Keratinocyte (primary cell): ENCODE measurements at regions not wholly inside any gene's neighbourhood (a gene's known extent, or its start where the extent isn't known, plus 50 kb on each side); places are given as distances from the start of the nearest gene placed in this dataset.

Source experiments
- DNase-seq: peaks from one replicate; pipeline ENCODE4 v3.0.0-alpha.2; 2011; ENCODE audit warnings: low read depth, missing footprints, low spot score
- FAIRE-seq: peaks from 2 replicates; lab custom pipeline; 2011; peaks lifted over from hg19 to GRCh38; lab: Jason Lieb, UNC
- H2AFZ ChIP-seq: 2 replicates; pipeline ENCODE4 v1.6.0; 2012; ENCODE audit warnings: low read length, control low read depth, inconsistent platforms; ENCODE audit not compliant: control insufficient read depth
- H3K27ac ChIP-seq: 2 replicates; pipeline ENCODE4 v1.5.1; 2011; ENCODE audit warnings: low read length; ENCODE audit not compliant: control insufficient read depth, insufficient read depth
- H3K27me3 ChIP-seq: 3 replicates; pipeline ENCODE4 v1.6.0; 2011; ENCODE audit warnings: low read length; ENCODE audit not compliant: control insufficient read depth, insufficient read depth; ENCODE audit errors: extremely low read depth
- H3K36me3 ChIP-seq, 2 experiments: 2 replicates in 1 of 2; 3 replicates in 1 of 2; pipeline ENCODE4 v1.5.1; 2011; ENCODE audit warnings: low read length in 2 of 2, mild to moderate bottlenecking in 1 of 2; ENCODE audit not compliant: control insufficient read depth in 2 of 2, insufficient read depth in 2 of 2; ENCODE audit errors: extremely low read depth in 1 of 2
- H3K4me1 ChIP-seq: 3 replicates; pipeline ENCODE4 v1.5.1; 2011; ENCODE audit warnings: low read length; ENCODE audit not compliant: control insufficient read depth, insufficient read depth; ENCODE audit errors: extremely low read depth
- H3K4me2 ChIP-seq: 3 replicates; pipeline ENCODE4 v1.6.0; 2011; ENCODE audit warnings: low read depth, low read length; ENCODE audit not compliant: control insufficient read depth, insufficient read depth; ENCODE audit errors: extremely low read depth
- H3K4me3 ChIP-seq, 3 experiments: fragments of 200-600 bp in 1 of 3; sonication (generic) in 1 of 3; 2 replicates in 2 of 3; 3 replicates in 1 of 3; pipeline ENCODE4 v1.5.1; 2011 to 2016; ENCODE audit warnings: low read length in 3 of 3, mild to moderate bottlenecking in 3 of 3, control low read depth in 2 of 3, inconsistent platforms in 1 of 3, low read depth in 1 of 3, mixed read lengths in 1 of 3, mixed run types in 1 of 3, moderate library complexity in 1 of 3; ENCODE audit not compliant: control insufficient read depth in 2 of 3, insufficient read depth in 2 of 3; ENCODE audit errors: extremely low read depth in 1 of 3
- H3K79me2 ChIP-seq: 2 replicates; pipeline ENCODE4 v1.6.0; 2012; ENCODE audit warnings: low read length; ENCODE audit not compliant: control insufficient read depth, insufficient read depth
- H3K9ac ChIP-seq: 3 replicates; pipeline ENCODE4 v1.6.0; 2011; ENCODE audit warnings: low read length; ENCODE audit not compliant: control insufficient read depth, insufficient read depth; ENCODE audit errors: extremely low read depth
- H3K9me1 ChIP-seq: 3 replicates; pipeline ENCODE4 v1.6.0; 2011; ENCODE audit warnings: low read length; ENCODE audit not compliant: control insufficient read depth, insufficient read depth; ENCODE audit errors: extremely low read depth
- H3K9me3 ChIP-seq: 2 replicates; pipeline ENCODE4 v1.5.1; 2012; ENCODE audit warnings: low read depth, low read length; ENCODE audit not compliant: control insufficient read depth
- H4K20me1 ChIP-seq: 3 replicates; pipeline ENCODE4 v1.6.0; 2011; ENCODE audit warnings: low read length; ENCODE audit not compliant: control insufficient read depth, insufficient read depth; ENCODE audit errors: extremely low read depth
- EZH2 ChIP-seq: IDR thresholded peaks from one replicate; pipeline ENCODE4 v1.6.1; 2012; ENCODE audit warnings: inconsistent platforms, mild to moderate bottlenecking, low read length, moderate library complexity
- dilution Hi-C: fragments of 300-500 bp; cut with MboI; formaldehyde crosslinking; loops from one replicate; pipeline ENCODE4 v1.7.0; 2020; ENCODE audit warnings: low sequenced_read_pairs; ENCODE audit not compliant: extremely low pct_ligation_motif_present
- TF ChIP-seq, protein P1 (sequence below), 3 experiments: IDR thresholded peaks in 1 of 3; conservative IDR thresholded peaks in 1 of 3; optimal IDR thresholded peaks in 1 of 3; 2 replicates in 2 of 3; 3 replicates in 1 of 3; pipeline versions ENCODE3 to v1.5.1; 2011; ENCODE audit warnings: low read length in 3 of 3, mild to moderate bottlenecking in 3 of 3, moderate library complexity in 2 of 3, control low read depth in 1 of 3, inconsistent platforms in 1 of 3; ENCODE audit not compliant: insufficient read depth in 2 of 3; ENCODE audit errors: extremely low read depth in 1 of 3

DNA sequence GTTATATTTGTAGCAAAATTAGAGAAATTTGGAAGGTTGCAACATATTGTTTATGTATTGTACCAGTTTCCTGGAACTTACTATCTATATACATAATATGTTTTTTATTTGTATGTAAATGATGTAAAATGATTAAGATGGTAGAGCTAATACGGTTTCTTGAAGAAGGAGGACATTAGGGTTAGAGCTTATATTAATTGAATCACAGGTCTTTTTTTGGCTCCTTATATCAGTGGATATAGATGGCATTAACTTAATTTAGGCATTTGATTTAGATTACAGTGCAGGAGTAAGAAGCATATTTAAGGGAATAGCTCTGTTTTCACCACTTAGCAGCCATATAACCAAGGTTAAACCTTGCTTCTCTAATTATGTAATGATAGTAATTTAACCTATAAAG lies 357.7 kb downstream of the USP25 start:
- DNase-seq (no peak), FAIRE-seq (no peak)
- Histone ChIP-seq H3K27ac (no peak overlapping the region), H3K9me1 (no peaks in the 10 kb centered on the region), H3K36me3 (no peaks in the 10 kb centered on the region), H3K9me3 (no peaks in the 10 kb centered on the region), H2AFZ (no peak overlapping the region), H4K20me1 (no peaks in the 10 kb centered on the region), H3K79me2 (no peaks in the 10 kb centered on the region), H3K27me3 (no peaks in the 10 kb centered on the region), H3K4me1 (no peaks in the 10 kb centered on the region), H3K4me3 (no peak overlapping the region), H3K9ac (no peak overlapping the region), H3K4me2 (no peak overlapping the region)
- TF ChIP-seq, protein P1, sequence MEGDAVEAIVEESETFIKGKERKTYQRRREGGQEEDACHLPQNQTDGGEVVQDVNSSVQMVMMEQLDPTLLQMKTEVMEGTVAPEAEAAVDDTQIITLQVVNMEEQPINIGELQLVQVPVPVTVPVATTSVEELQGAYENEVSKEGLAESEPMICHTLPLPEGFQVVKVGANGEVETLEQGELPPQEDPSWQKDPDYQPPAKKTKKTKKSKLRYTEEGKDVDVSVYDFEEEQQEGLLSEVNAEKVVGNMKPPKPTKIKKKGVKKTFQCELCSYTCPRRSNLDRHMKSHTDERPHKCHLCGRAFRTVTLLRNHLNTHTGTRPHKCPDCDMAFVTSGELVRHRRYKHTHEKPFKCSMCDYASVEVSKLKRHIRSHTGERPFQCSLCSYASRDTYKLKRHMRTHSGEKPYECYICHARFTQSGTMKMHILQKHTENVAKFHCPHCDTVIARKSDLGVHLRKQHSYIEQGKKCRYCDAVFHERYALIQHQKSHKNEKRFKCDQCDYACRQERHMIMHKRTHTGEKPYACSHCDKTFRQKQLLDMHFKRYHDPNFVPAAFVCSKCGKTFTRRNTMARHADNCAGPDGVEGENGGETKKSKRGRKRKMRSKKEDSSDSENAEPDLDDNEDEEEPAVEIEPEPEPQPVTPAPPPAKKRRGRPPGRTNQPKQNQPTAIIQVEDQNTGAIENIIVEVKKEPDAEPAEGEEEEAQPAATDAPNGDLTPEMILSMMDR (optimal IDR thresholded peaks at IDR 0.05 in 1 of 3, IDR thresholded peaks at IDR 0.05 in 1 of 3, conservative IDR thresholded peaks at IDR 0.05 in 1 of 3; ENCODE audit: extremely low read depth in 1 of 3, insufficient read depth in 2 of 3, low read length in 3 of 3) = no peak
- no peak for TF ChIP-seq EZH2
- dilution Hi-C loops = no loop called here

GRCh38 chr21:16088056-16088455 lies 358.3 kb downstream of the USP25 start:
- no peaks in the 10 kb centered on the region for H3K27me3 ChIP-seq
- H2AFZ ChIP-seq = no peak overlapping the region
- H3K4me1 ChIP-seq = no peaks in the 10 kb centered on the region
- dilution Hi-C loops = no loop called here
- TF ChIP-seq EZH2 = no peak
- no peaks in the 10 kb centered on the region for H3K9me1 ChIP-seq
- H3K4me2 ChIP-seq = no peak overlapping the region
- H4K20me1 ChIP-seq = no peaks in the 10 kb centered on the region
- DNase-seq (no peak), FAIRE-seq (no peak)
- no peak overlapping the region for H3K4me3 ChIP-seq
- no peak overlapping the region for H3K27ac ChIP-seq
- H3K36me3 ChIP-seq = no peaks in the 10 kb centered on the region
- no peaks in the 10 kb centered on the region for H3K9me3 ChIP-seq
- no peak overlapping the region for H3K9ac ChIP-seq
- no peaks in the 10 kb centered on the region for H3K79me2 ChIP-seq

DNA sequence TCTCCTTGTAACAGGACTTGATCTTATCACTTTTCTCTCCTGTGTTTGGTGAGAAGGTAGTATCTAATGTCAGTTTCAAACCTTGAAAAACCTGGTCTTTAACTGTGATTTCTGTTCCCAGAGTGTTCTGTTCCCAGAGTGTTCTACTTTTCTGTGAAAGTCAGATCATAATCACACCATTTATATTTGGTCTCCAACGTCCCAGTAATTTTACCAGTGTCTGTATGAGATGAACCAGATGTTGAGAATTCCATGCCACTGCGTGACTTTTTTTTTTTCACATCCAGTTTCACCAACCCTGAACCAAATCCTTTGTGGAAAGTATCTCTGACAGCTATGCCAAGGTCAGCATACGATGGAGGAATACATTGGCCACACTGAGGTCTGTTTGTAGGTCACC lies 365.2 kb downstream of the USP25 start:
- H3K79me2 ChIP-seq = no peaks in the 10 kb centered on the region
- H4K20me1 ChIP-seq = no peaks in the 10 kb centered on the region
- FAIRE-seq (no peak), DNase-seq (no peak)
- no peak overlapping the region for H3K9ac ChIP-seq
- no peaks in the 10 kb centered on the region for H3K36me3 ChIP-seq
- no peaks in the 10 kb centered on the region for H3K9me1 ChIP-seq
- no peak overlapping the region for H3K4me2 ChIP-seq
- no peak overlapping the region for H2AFZ ChIP-seq
- no peaks in the 10 kb centered on the region for H3K27me3 ChIP-seq
- TF ChIP-seq, protein P1 (optimal IDR thresholded peaks at IDR 0.05 in 1 of 3, IDR thresholded peaks at IDR 0.05 in 1 of 3, conservative IDR thresholded peaks at IDR 0.05 in 1 of 3; ENCODE audit: extremely low read depth in 1 of 3, insufficient read depth in 2 of 3, low read length in 3 of 3) = no peak
- TF ChIP-seq EZH2 = no peak
- no peaks in the 10 kb centered on the region for H3K4me1 ChIP-seq
- no peaks in the 10 kb centered on the region for H3K9me3 ChIP-seq
- H3K4me3 ChIP-seq = no peak overlapping the region
- H3K27ac ChIP-seq = no peak overlapping the region
- dilution Hi-C loops = no loop called here
